ENCODE measurements at regions not wholly inside any gene's neighbourhood (a gene's known extent, or its start where the extent isn't known, plus 50 kb on each side); places are given as distances from the start of the nearest gene placed in this dataset.

GRCh38 chr11:97460091-97460490 is 1070.3 kb downstream of the JRKL start:
- TF ChIP-seq POLR2AphosphoS5 (IDR thresholded peaks at IDR 0.05) (no peak), EP300 (IDR thresholded peaks at IDR 0.05) (no peak)

Data from sigmoid colon (tissue), 4 donors.